ENCODE measurements at regions not wholly inside any gene's neighbourhood (a gene's known extent, or its start where the extent isn't known, plus 50 kb on each side); places are given as distances from the start of the nearest gene placed in this dataset.

DNA sequence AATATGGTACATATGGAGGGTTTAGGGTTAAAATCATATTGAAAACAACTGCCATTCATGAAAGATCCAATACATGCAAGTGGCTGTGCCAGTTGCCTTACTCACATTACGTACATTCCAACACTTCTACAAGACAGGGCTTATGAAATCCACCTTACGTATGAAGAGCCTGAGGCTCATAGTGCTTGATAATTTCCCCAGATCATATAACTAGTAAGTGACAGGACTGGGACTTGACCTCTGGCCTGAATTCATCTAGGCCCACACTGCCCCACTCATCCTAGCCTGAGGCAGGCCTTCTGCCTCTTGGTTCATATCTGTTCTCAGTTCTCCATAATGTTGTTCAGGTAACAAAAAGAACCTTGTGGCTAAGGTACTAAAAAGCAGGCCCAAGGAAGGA is 226.3 kb downstream of the FGF13 start:
- Mint-ChIP-seq H3K36me3 (ENCODE audit: low read depth) (no peaks in the 10 kb centered on the region), H3K27ac (no peak overlapping the region), H3K4me3 (no peak overlapping the region)

DNA sequence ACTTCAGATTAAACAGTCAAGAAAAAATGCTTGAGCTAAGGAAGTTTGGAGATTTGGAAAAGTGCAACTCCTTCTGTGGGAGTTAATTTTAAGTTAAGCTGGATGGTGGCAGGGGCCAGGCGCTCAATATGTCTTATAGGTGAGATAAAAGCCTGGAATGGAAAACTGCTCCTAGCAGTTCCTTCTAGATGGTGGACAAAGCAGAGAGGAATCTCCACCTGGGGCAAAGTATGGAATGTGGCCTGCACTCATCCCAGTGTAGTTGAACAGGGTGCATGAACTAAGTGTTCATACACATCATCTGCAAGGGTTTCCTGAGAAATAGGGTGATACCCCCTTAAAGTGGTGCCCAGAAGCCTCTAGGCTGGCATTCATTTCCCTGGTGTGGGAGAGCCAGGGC is 227.1 kb downstream of the FGF13 start:
- H3K9me3 Mint-ChIP-seq: peaks cover 2% of the 10 kb centered on the region
- H3K27me3 Mint-ChIP-seq (ENCODE audit: low read depth): no peaks in the 10 kb centered on the region
- no peak overlapping the region for H3K27ac Mint-ChIP-seq
- H3K36me3 Mint-ChIP-seq (ENCODE audit: low read depth): no peaks in the 10 kb centered on the region
- TF ChIP-seq, protein P1, sequence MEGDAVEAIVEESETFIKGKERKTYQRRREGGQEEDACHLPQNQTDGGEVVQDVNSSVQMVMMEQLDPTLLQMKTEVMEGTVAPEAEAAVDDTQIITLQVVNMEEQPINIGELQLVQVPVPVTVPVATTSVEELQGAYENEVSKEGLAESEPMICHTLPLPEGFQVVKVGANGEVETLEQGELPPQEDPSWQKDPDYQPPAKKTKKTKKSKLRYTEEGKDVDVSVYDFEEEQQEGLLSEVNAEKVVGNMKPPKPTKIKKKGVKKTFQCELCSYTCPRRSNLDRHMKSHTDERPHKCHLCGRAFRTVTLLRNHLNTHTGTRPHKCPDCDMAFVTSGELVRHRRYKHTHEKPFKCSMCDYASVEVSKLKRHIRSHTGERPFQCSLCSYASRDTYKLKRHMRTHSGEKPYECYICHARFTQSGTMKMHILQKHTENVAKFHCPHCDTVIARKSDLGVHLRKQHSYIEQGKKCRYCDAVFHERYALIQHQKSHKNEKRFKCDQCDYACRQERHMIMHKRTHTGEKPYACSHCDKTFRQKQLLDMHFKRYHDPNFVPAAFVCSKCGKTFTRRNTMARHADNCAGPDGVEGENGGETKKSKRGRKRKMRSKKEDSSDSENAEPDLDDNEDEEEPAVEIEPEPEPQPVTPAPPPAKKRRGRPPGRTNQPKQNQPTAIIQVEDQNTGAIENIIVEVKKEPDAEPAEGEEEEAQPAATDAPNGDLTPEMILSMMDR (IDR thresholded peaks at IDR 0.05; ENCODE audit: unreplicated experiment in 3 of 3): no peak
- H3K4me1 Mint-ChIP-seq: no peaks in the 10 kb centered on the region
- no peak overlapping the region for H3K4me3 Mint-ChIP-seq

More for the DNA sequence above, 226.3 kb downstream of the FGF13 start:
- peaks cover 2% of the 10 kb centered on the region for H3K9me3 Mint-ChIP-seq
- H3K27me3 Mint-ChIP-seq (ENCODE audit: low read depth): no peaks in the 10 kb centered on the region
- TF ChIP-seq, protein P1 (IDR thresholded peaks at IDR 0.05; ENCODE audit: unreplicated experiment in 3 of 3): no peak
- H3K4me1 Mint-ChIP-seq: no peaks in the 10 kb centered on the region

DNA sequence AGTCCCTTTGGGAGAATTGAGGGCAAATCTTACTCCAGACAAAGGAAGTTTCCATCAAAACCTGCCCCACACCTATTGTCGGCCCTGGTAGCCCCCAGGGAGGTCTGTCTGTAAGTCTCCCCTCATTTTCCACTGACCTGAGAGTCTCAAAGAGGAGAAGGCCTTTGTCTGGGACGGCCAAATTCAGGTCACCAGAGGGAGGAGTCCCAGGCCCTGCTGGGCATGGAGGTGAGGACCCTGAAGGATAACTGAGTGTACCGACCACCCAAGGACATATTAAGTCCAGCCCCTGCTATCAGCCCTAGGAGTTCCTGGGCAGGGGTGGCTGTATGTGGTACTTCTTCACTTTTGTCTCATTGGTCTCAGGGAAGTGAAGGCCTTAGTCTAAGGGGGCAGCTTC is 229.9 kb downstream of the FGF13 start:
- Mint-ChIP-seq H3K36me3 (ENCODE audit: low read depth) (no peaks in the 10 kb centered on the region), H3K27ac (no peak overlapping the region), H3K4me1 (no peaks in the 10 kb centered on the region), H3K27me3 (ENCODE audit: low read depth) (peaks cover 3% of the 10 kb centered on the region), H3K9me3 (peaks cover 2% of the 10 kb centered on the region), H3K4me3 (no peak overlapping the region)
- TF ChIP-seq, protein P1 (IDR thresholded peaks at IDR 0.05; ENCODE audit: unreplicated experiment in 3 of 3): no peak

DNA sequence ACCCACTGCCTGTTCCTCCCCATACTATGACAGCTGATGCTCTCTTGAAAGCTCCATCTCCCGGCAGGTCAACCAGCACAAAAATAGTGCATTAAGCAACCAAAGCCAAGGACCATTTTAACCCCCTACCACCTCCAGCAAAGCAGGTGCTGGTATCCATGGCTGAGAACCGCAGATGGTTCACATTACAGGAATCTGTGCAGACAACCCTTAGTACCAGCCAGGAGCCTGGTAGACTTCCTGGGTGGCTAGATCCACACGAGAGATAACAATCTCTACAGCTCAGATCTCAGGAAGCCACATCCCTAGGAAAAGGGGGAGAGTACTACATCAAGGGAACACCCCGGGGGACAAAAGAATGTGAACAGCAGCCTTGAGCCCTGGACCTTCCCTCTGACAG is 248.0 kb downstream of the FGF13 start:
- Mint-ChIP-seq H3K4me3 (no peak overlapping the region), H3K9me3 (peaks cover 19% of the 10 kb centered on the region), H3K27me3 (ENCODE audit: low read depth) (no peaks in the 10 kb centered on the region), H3K27ac (no peak overlapping the region), H3K36me3 (ENCODE audit: low read depth) (no peaks in the 10 kb centered on the region), H3K4me1 (no peaks in the 10 kb centered on the region)
- TF ChIP-seq, protein P1 (IDR thresholded peaks at IDR 0.05; ENCODE audit: unreplicated experiment in 3 of 3): no peak

Data from nephron (organoid).